ENCODE measurements at regions not wholly inside any gene's neighbourhood (a gene's known extent, or its start where the extent isn't known, plus 50 kb on each side); places are given as distances from the start of the nearest gene placed in this dataset.
"Not testable (repeated sequence)": the region's sequence is repeated elsewhere in the genome, so short reads cannot be mapped to it uniquely, and the experiment has no call there.

- no peak overlapping the region for H2AFZ ChIP-seq (ENCODE audit: low read length)
- H3K4me1 ChIP-seq (ENCODE audit: insufficient read depth, low read length) = no peaks in the 10 kb centered on the region
- peaks cover 13% of the 10 kb centered on the region for H3K27me3 ChIP-seq (ENCODE audit: insufficient read depth, low read length)
- TF ChIP-seq, protein P1, sequence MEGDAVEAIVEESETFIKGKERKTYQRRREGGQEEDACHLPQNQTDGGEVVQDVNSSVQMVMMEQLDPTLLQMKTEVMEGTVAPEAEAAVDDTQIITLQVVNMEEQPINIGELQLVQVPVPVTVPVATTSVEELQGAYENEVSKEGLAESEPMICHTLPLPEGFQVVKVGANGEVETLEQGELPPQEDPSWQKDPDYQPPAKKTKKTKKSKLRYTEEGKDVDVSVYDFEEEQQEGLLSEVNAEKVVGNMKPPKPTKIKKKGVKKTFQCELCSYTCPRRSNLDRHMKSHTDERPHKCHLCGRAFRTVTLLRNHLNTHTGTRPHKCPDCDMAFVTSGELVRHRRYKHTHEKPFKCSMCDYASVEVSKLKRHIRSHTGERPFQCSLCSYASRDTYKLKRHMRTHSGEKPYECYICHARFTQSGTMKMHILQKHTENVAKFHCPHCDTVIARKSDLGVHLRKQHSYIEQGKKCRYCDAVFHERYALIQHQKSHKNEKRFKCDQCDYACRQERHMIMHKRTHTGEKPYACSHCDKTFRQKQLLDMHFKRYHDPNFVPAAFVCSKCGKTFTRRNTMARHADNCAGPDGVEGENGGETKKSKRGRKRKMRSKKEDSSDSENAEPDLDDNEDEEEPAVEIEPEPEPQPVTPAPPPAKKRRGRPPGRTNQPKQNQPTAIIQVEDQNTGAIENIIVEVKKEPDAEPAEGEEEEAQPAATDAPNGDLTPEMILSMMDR (IDR thresholded peaks at IDR 0.05; ENCODE audit: extremely low read depth, low read depth, low read length) = no peak
- no peaks in the 10 kb centered on the region for H3K9me3 ChIP-seq (ENCODE audit: low read depth, low read length)
- no peaks in the 10 kb centered on the region for H3K36me3 ChIP-seq (ENCODE audit: insufficient read depth, low read length)
- no peak overlapping the region for H3K4me2 ChIP-seq (ENCODE audit: insufficient read depth, low read length)
- no peak overlapping the region for H3K27ac ChIP-seq (ENCODE audit: low read depth, low read length)
- no peak overlapping the region for H3K4me3 ChIP-seq (ENCODE audit: insufficient read depth, low read length)
- no peaks in the 10 kb centered on the region for H4K20me1 ChIP-seq (ENCODE audit: insufficient read depth, low read length)
- no peaks in the 10 kb centered on the region for H3K79me2 ChIP-seq (ENCODE audit: insufficient read depth, low read length)
- DNase-seq (ENCODE audit: insufficient read length, low spot score, missing footprints) = no peak
These were observed 63.7 kb upstream of the PRR23C start for GRCh38 chr3:139108253-139108969.

DNA sequence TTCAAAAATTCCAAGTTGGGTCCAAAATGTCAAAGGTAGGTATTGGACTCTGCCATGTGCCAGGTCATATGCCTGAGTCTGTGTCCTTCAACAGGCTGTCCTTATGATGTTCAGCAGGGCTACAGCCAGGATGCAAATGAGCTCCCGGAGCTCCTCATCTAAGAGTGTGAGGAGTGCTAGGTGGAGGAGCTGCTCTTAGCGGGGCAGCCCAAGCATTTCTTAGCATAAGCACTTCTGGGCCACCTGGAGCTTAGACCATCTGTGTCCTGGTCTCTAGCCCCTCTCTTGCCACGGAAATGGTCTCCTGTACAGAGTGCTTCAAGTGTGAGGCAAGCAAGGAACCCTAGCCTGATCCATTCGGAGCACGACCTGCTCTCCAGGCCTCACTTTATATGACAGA lies 64.6 kb upstream of the PRR23C start:
- H3K4me1 ChIP-seq (ENCODE audit: insufficient read depth, low read length) = no peaks in the 10 kb centered on the region
- TF ChIP-seq, protein P1 (IDR thresholded peaks at IDR 0.05; ENCODE audit: extremely low read depth, low read depth, low read length) = no peak
- DNase-seq (ENCODE audit: insufficient read length, low spot score, missing footprints) = no peak
- H3K27ac ChIP-seq (ENCODE audit: low read depth, low read length) = no peak overlapping the region
- no peaks in the 10 kb centered on the region for H4K20me1 ChIP-seq (ENCODE audit: insufficient read depth, low read length)
- H3K36me3 ChIP-seq (ENCODE audit: insufficient read depth, low read length) = no peaks in the 10 kb centered on the region
- no peaks in the 10 kb centered on the region for H3K9me3 ChIP-seq (ENCODE audit: low read depth, low read length)
- no peak overlapping the region for H3K4me2 ChIP-seq (ENCODE audit: insufficient read depth, low read length)
- H3K4me3 ChIP-seq (ENCODE audit: insufficient read depth, low read length) = no peak overlapping the region
- H3K79me2 ChIP-seq (ENCODE audit: insufficient read depth, low read length) = no peaks in the 10 kb centered on the region
- no peak overlapping the region for H2AFZ ChIP-seq (ENCODE audit: low read length)
- peaks cover 13% of the 10 kb centered on the region for H3K27me3 ChIP-seq (ENCODE audit: insufficient read depth, low read length)

GRCh38 chr3:139110072-139110830 lies 65.6 kb upstream of the PRR23C start:
- no peak overlapping the region for H3K4me2 ChIP-seq (ENCODE audit: insufficient read depth, low read length)
- no peak overlapping the region for H3K27ac ChIP-seq (ENCODE audit: low read depth, low read length)
- no peaks in the 10 kb centered on the region for H3K4me1 ChIP-seq (ENCODE audit: insufficient read depth, low read length)
- H2AFZ ChIP-seq (ENCODE audit: low read length) = no peak overlapping the region
- DNase-seq (ENCODE audit: insufficient read length, low spot score, missing footprints) = no peak
- no peaks in the 10 kb centered on the region for H3K36me3 ChIP-seq (ENCODE audit: insufficient read depth, low read length)
- H3K9me3 ChIP-seq (ENCODE audit: low read depth, low read length) = no peaks in the 10 kb centered on the region
- no peaks in the 10 kb centered on the region for H3K79me2 ChIP-seq (ENCODE audit: insufficient read depth, low read length)
- no peak overlapping the region for H3K4me3 ChIP-seq (ENCODE audit: insufficient read depth, low read length)
- H3K27me3 ChIP-seq (ENCODE audit: insufficient read depth, low read length) = peaks cover 10% of the 10 kb centered on the region
- TF ChIP-seq, protein P1 (IDR thresholded peaks at IDR 0.05; ENCODE audit: extremely low read depth, low read depth, low read length) = no peak
- H4K20me1 ChIP-seq (ENCODE audit: insufficient read depth, low read length) = no peaks in the 10 kb centered on the region

GRCh38 chr3:139110929-139111328 lies 66.2 kb upstream of the PRR23C start:
- not testable (repeated sequence) for H3K4me2 ChIP-seq (ENCODE audit: insufficient read depth, low read length); H3K4me1 ChIP-seq (ENCODE audit: insufficient read depth, low read length); H3K9me3 ChIP-seq (ENCODE audit: low read depth, low read length); H3K79me2 ChIP-seq (ENCODE audit: insufficient read depth, low read length); H4K20me1 ChIP-seq (ENCODE audit: insufficient read depth, low read length); H3K4me3 ChIP-seq (ENCODE audit: insufficient read depth, low read length); H3K27ac ChIP-seq (ENCODE audit: low read depth, low read length); H3K27me3 ChIP-seq (ENCODE audit: insufficient read depth, low read length); H3K36me3 ChIP-seq (ENCODE audit: insufficient read depth, low read length); H2AFZ ChIP-seq (ENCODE audit: low read length); DNase-seq (ENCODE audit: insufficient read length, low spot score, missing footprints)
